Vagina (tissue), 2 donors: ENCODE measurements at regions not wholly inside any gene's neighbourhood (a gene's known extent, or its start where the extent isn't known, plus 50 kb on each side); places are given as distances from the start of the nearest gene placed in this dataset.

ENCODE experiments used
- POLR2A ChIP-seq, 2 donors: fragments of 450-650 bp; IDR thresholded peaks; one replicate each; pipeline ENCODE4 v1.6.1; 2017; ENCODE audit warnings: antibody characterized with exemption in 2 of 2, mild to moderate bottlenecking in 2 of 2, moderate library complexity in 2 of 2
- POLR2AphosphoS5 ChIP-seq, 2 donors: sonication (generic); formaldehyde crosslinking; IDR thresholded peaks; one replicate each; pipeline ENCODE4 v1.9.0; 2017; ENCODE audit warnings: antibody characterized with exemption in 2 of 2, mild to moderate bottlenecking in 2 of 2, low read depth in 1 of 2; ENCODE audit not compliant: insufficient read depth in 1 of 2
- TF ChIP-seq, protein P1 (sequence below), 3 experiments: fragments of 450-650 bp in 2 of 3; fragments of 200-600 bp in 1 of 3; sonication (generic) in 1 of 3; IDR thresholded peaks; one replicate each; pipeline ENCODE4 v1.5.1; 2017 to 2019; ENCODE audit warnings: antibody characterized with exemption in 3 of 3, mild to moderate bottlenecking in 2 of 3, moderate library complexity in 2 of 3

DNA sequence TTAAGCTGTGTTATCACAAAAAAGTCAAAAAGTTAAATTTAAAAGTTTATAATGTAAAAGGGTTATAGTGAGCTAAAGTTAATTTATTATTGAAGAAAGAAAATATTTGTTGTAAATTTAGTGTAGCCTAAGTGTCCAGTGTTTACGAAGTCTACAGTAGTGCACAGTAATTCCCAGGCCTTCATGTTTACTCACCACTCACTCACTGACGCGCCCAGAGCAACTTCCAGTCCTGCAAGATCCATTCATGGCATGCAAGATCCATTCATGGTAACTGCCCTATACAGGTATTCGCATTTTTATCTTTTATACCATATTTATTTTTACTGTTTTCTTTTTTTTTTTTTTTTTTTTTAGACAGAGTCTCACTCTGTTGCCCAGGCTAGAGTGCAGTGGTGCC, 69.5 kb downstream of the TPRA1 start:
- TF ChIP-seq, protein P1, sequence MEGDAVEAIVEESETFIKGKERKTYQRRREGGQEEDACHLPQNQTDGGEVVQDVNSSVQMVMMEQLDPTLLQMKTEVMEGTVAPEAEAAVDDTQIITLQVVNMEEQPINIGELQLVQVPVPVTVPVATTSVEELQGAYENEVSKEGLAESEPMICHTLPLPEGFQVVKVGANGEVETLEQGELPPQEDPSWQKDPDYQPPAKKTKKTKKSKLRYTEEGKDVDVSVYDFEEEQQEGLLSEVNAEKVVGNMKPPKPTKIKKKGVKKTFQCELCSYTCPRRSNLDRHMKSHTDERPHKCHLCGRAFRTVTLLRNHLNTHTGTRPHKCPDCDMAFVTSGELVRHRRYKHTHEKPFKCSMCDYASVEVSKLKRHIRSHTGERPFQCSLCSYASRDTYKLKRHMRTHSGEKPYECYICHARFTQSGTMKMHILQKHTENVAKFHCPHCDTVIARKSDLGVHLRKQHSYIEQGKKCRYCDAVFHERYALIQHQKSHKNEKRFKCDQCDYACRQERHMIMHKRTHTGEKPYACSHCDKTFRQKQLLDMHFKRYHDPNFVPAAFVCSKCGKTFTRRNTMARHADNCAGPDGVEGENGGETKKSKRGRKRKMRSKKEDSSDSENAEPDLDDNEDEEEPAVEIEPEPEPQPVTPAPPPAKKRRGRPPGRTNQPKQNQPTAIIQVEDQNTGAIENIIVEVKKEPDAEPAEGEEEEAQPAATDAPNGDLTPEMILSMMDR (IDR thresholded peaks at IDR 0.05): no peak
- no peak for TF ChIP-seq POLR2A (IDR thresholded peaks at IDR 0.05)
- no peak for TF ChIP-seq POLR2AphosphoS5 (IDR thresholded peaks at IDR 0.05; ENCODE audit: insufficient read depth in 1 of 2, low read depth in 1 of 2)
